ENCODE measurements at regions not wholly inside any gene's neighbourhood (a gene's known extent, or its start where the extent isn't known, plus 50 kb on each side); places are given as distances from the start of the nearest gene placed in this dataset.

GRCh38 chr1:34532113-34532512 is 222.7 kb upstream of the GJB5 start:
- H3K4me3 ChIP-seq (ENCODE audit: severe bottlenecking) = no peak overlapping the region
- no peak for TF ChIP-seq CTCF (IDR thresholded peaks at IDR 0.05; ENCODE audit: poor library complexity, severe bottlenecking)
- no peaks in the 10 kb centered on the region for H3K36me3 ChIP-seq (ENCODE audit: low read depth)
- H3K27ac ChIP-seq (ENCODE audit: poor library complexity, severe bottlenecking) = no peak overlapping the region
- no peaks in the 10 kb centered on the region for H3K9me3 ChIP-seq (ENCODE audit: severe bottlenecking)
- peaks cover 7% of the 10 kb centered on the region for H3K27me3 ChIP-seq (ENCODE audit: insufficient read depth, poor library complexity, severe bottlenecking)
- no peak for DNase-seq (ENCODE audit: low spot score)
- ATAC-seq (ENCODE audit: low read depth) = no peak
- H3K4me1 ChIP-seq (ENCODE audit: insufficient read depth, poor library complexity, severe bottlenecking) = no peaks in the 10 kb centered on the region

GRCh38 chr1:34538481-34538880 is 216.4 kb upstream of the GJB5 start:
- H3K36me3 ChIP-seq (ENCODE audit: low read depth) = no peaks in the 10 kb centered on the region
- no peak for TF ChIP-seq CTCF (IDR thresholded peaks at IDR 0.05; ENCODE audit: poor library complexity, severe bottlenecking)
- H3K27ac ChIP-seq (ENCODE audit: poor library complexity, severe bottlenecking) = no peak overlapping the region
- DNase-seq (ENCODE audit: low spot score) (no peak), ATAC-seq (ENCODE audit: low read depth) (no peak)
- no peaks in the 10 kb centered on the region for H3K27me3 ChIP-seq (ENCODE audit: insufficient read depth, poor library complexity, severe bottlenecking)
- no peak overlapping the region for H3K4me3 ChIP-seq (ENCODE audit: severe bottlenecking)
- H3K9me3 ChIP-seq (ENCODE audit: severe bottlenecking) = no peaks in the 10 kb centered on the region
- no peaks in the 10 kb centered on the region for H3K4me1 ChIP-seq (ENCODE audit: insufficient read depth, poor library complexity, severe bottlenecking)

- Histone ChIP-seq H3K4me1 (ENCODE audit: insufficient read depth, poor library complexity, severe bottlenecking) (no peaks in the 10 kb centered on the region), H3K27me3 (ENCODE audit: insufficient read depth, poor library complexity, severe bottlenecking) (no peaks in the 10 kb centered on the region), H3K27ac (ENCODE audit: poor library complexity, severe bottlenecking) (no peak overlapping the region), H3K9me3 (ENCODE audit: severe bottlenecking) (no peaks in the 10 kb centered on the region), H3K4me3 (ENCODE audit: severe bottlenecking) (no peak overlapping the region), H3K36me3 (ENCODE audit: low read depth) (no peaks in the 10 kb centered on the region)
- DNase-seq (ENCODE audit: low spot score) = no peak
- TF ChIP-seq CTCF (IDR thresholded peaks at IDR 0.05; ENCODE audit: poor library complexity, severe bottlenecking) = no peak
- no peak for ATAC-seq (ENCODE audit: low read depth)
Observed at GRCh38 chr1:34547046-34547674, 207.7 kb upstream of the GJB5 start.

GRCh38 chr1:34549199-34549598 is 205.6 kb upstream of the GJB5 start:
- H3K4me1 ChIP-seq (ENCODE audit: insufficient read depth, poor library complexity, severe bottlenecking) = no peaks in the 10 kb centered on the region
- peak; percentile 23 for TF ChIP-seq CTCF (IDR thresholded peaks at IDR 0.05; ENCODE audit: poor library complexity, severe bottlenecking)
- no peaks in the 10 kb centered on the region for H3K9me3 ChIP-seq (ENCODE audit: severe bottlenecking)
- no peak overlapping the region for H3K27ac ChIP-seq (ENCODE audit: poor library complexity, severe bottlenecking)
- H3K4me3 ChIP-seq (ENCODE audit: severe bottlenecking) = no peak overlapping the region
- ATAC-seq (ENCODE audit: low read depth) = peak; percentile 40; the same call in 2 of the 3 replicates
- no peak for DNase-seq (ENCODE audit: low spot score)
- no peaks in the 10 kb centered on the region for H3K27me3 ChIP-seq (ENCODE audit: insufficient read depth, poor library complexity, severe bottlenecking)
- no peaks in the 10 kb centered on the region for H3K36me3 ChIP-seq (ENCODE audit: low read depth)

GRCh38 chr1:34578306-34578705 is 176.5 kb upstream of the GJB5 start:
- no peaks in the 10 kb centered on the region for H3K4me1 ChIP-seq (ENCODE audit: insufficient read depth, poor library complexity, severe bottlenecking)
- no peak for TF ChIP-seq CTCF (IDR thresholded peaks at IDR 0.05; ENCODE audit: poor library complexity, severe bottlenecking)
- no peaks in the 10 kb centered on the region for H3K9me3 ChIP-seq (ENCODE audit: severe bottlenecking)
- H3K4me3 ChIP-seq (ENCODE audit: severe bottlenecking) = no peak overlapping the region
- no peak overlapping the region for H3K27ac ChIP-seq (ENCODE audit: poor library complexity, severe bottlenecking)
- ATAC-seq (ENCODE audit: low read depth) (no peak), DNase-seq (ENCODE audit: low spot score) (no peak)
- no peaks in the 10 kb centered on the region for H3K36me3 ChIP-seq (ENCODE audit: low read depth)
- H3K27me3 ChIP-seq (ENCODE audit: insufficient read depth, poor library complexity, severe bottlenecking) = no peaks in the 10 kb centered on the region
